ENCODE measurements at regions not wholly inside any gene's neighbourhood (a gene's known extent, or its start where the extent isn't known, plus 50 kb on each side); places are given as distances from the start of the nearest gene placed in this dataset.

DNA sequence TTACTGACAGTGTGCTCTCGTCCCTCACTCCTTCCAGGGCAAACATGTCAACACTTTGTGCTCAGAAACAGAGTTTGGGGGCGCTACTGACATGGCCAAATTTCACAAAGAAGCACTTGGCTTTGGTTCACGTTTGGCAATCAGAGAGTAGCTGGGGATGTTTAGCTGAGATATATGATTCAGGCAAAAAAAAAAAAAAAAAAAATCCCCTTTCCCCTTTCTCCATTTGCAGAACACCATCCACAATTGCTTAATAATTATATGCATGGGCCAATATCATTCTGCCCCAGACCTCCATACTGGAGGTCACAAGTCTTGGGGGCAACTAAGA is 128.4 kb upstream of the ADGRF1 start:
- no peaks in the 10 kb centered on the region for H3K36me3 Mint-ChIP-seq (ENCODE audit: low read depth)
- TF ChIP-seq, protein P1, sequence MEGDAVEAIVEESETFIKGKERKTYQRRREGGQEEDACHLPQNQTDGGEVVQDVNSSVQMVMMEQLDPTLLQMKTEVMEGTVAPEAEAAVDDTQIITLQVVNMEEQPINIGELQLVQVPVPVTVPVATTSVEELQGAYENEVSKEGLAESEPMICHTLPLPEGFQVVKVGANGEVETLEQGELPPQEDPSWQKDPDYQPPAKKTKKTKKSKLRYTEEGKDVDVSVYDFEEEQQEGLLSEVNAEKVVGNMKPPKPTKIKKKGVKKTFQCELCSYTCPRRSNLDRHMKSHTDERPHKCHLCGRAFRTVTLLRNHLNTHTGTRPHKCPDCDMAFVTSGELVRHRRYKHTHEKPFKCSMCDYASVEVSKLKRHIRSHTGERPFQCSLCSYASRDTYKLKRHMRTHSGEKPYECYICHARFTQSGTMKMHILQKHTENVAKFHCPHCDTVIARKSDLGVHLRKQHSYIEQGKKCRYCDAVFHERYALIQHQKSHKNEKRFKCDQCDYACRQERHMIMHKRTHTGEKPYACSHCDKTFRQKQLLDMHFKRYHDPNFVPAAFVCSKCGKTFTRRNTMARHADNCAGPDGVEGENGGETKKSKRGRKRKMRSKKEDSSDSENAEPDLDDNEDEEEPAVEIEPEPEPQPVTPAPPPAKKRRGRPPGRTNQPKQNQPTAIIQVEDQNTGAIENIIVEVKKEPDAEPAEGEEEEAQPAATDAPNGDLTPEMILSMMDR (IDR thresholded peaks at IDR 0.05): no peak
- H3K4me1 Mint-ChIP-seq: no peaks in the 10 kb centered on the region
- H3K27me3 Mint-ChIP-seq: no peaks in the 10 kb centered on the region
- ATAC-seq (ENCODE audit: low read depth): no peak
- POLR2A ChIA-PET: no interaction called here
- intact Hi-C loops (cut with micrococcal nuclease): no loop called here
- no peak overlapping the region for H3K27ac Mint-ChIP-seq
- no peak for DNase-seq
- CTCF ChIA-PET: no interaction called here
- no peak overlapping the region for H3K4me3 Mint-ChIP-seq
- no peaks in the 10 kb centered on the region for H3K9me3 Mint-ChIP-seq

DNA sequence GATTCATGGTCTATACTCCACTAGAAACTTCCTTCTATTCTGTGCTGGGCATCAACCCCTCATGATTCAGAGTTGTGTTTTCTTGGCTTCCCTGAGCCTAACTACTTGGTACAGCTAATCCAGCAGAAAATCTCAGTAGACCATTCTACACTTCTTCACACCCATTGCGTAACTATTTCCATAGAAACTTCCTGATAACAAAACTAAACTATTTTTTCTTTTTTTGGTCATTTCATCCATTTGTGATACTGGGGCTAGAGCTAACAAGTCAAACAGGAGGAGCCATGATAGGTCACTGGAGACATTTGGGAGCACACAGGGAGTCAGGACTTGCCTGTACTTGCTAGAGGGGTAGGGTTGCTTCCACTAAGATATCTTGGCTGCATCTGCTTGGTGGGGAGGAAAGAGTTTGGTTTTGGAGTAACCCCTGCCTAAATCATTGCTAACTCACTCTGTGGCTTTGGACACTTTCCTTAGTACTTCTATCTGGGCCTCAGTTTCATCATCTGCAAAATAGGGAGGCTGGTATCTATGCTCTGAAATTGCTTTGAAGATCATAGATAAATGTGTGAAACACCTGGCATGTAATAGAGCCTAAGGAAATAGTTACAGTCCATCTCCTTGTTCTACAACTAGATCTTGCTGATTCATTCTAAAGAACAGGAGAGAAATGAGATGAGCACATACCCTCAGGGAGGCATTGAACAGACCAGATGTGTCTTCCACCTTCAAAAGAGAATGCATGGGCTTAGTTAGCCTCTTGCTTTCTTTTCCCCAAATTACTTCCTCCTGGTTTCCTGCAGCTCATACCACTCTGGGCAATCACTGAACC is 127.9 kb upstream of the ADGRF1 start:
- ChIA-PET POLR2A (no interaction called here), CTCF (no interaction called here)
- H3K4me1 Mint-ChIP-seq: no peaks in the 10 kb centered on the region
- DNase-seq (no peak), ATAC-seq (ENCODE audit: low read depth) (no peak)
- no peak overlapping the region for H3K27ac Mint-ChIP-seq
- TF ChIP-seq, protein P1 (IDR thresholded peaks at IDR 0.05): no peak
- H3K36me3 Mint-ChIP-seq (ENCODE audit: low read depth): no peaks in the 10 kb centered on the region
- no peak overlapping the region for H3K4me3 Mint-ChIP-seq
- intact Hi-C loops (cut with micrococcal nuclease): no loop called here
- H3K9me3 Mint-ChIP-seq: no peaks in the 10 kb centered on the region
- no peaks in the 10 kb centered on the region for H3K27me3 Mint-ChIP-seq

DNA sequence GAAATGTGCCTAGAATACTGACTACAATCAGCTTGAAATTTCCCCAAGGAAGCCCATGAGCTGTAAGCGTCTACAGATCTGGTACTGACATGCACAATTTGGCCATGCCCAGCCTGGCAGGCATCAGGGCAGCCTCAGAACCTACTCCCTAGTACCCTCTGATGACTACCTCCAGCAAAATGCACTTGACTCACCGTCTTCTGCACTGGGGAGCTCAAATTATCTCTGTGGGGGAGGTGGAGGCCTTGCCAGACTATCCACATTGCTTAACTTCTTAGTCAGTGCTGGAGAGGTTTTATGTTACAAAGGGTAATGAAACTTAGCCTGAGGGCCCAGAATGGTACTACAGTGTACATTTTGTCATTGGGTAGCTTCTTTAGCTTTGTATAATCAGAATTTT is 126.0 kb upstream of the ADGRF1 start:
- Mint-ChIP-seq H3K4me3 (no peak overlapping the region), H3K27me3 (no peaks in the 10 kb centered on the region), H3K36me3 (ENCODE audit: low read depth) (no peaks in the 10 kb centered on the region), H3K4me1 (no peaks in the 10 kb centered on the region), H3K27ac (no peak overlapping the region), H3K9me3 (no peaks in the 10 kb centered on the region)
- intact Hi-C loops (cut with micrococcal nuclease): no loop called here
- ATAC-seq (ENCODE audit: low read depth) (no peak), DNase-seq (no peak)
- CTCF ChIA-PET: no interaction called here
- TF ChIP-seq, protein P1 (IDR thresholded peaks at IDR 0.05): no peak
- POLR2A ChIA-PET: no interaction called here

DNA sequence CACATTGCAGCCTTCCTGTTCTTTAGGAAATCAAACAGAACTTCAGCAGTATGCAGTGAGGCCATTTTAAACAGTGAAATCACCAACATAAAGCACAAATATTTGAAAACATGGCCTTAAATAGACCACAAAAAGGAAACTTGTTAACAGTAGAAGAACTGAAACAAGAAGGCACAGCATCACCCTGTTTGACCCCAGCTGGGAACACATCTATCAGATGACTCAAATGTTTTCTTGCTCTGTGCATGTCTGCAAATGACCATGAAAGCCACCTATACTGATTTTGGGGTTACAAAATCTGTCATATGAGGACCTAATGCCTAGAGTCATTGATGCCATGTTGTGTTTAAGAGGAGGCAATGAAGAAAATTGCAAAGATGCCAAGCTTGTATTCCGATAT is 123.8 kb upstream of the ADGRF1 start:
- CTCF ChIA-PET: no interaction called here
- no peak for ATAC-seq (ENCODE audit: low read depth)

DNA sequence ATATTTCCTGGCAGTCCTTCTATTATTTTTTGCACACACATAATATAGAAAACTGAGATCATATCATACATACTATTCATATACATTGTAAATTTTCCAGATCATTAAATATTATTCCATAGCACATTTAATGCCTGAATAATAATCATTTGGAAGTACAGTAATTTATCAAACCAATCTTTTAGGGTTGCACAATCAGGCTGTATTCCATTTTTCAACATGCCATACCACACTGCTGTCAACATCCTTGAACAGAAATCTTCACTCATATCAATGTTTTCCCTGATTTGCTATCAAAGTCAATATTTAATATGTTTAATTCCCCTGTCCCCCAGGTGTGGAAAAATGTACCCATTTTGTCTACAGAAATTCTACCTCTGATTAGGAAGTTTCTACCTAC is 122.7 kb upstream of the ADGRF1 start:
- no peaks in the 10 kb centered on the region for H3K36me3 Mint-ChIP-seq (ENCODE audit: low read depth)
- no peak overlapping the region for H3K27ac Mint-ChIP-seq

More for the DNA sequence above, 123.8 kb upstream of the ADGRF1 start:
- TF ChIP-seq, protein P1 (IDR thresholded peaks at IDR 0.05): no peak
- H3K4me1 Mint-ChIP-seq: no peaks in the 10 kb centered on the region
- H3K36me3 Mint-ChIP-seq (ENCODE audit: low read depth): no peaks in the 10 kb centered on the region
- H3K9me3 Mint-ChIP-seq: no peaks in the 10 kb centered on the region
- no peak for DNase-seq
- POLR2A ChIA-PET: no interaction called here
- no peaks in the 10 kb centered on the region for H3K27me3 Mint-ChIP-seq
- no peak overlapping the region for H3K4me3 Mint-ChIP-seq
- intact Hi-C loops (cut with micrococcal nuclease): no loop called here
- H3K27ac Mint-ChIP-seq: no peak overlapping the region

More for the DNA sequence above, 122.7 kb upstream of the ADGRF1 start:
- ATAC-seq (ENCODE audit: low read depth) (no peak), DNase-seq (no peak)
- CTCF ChIA-PET: no interaction called here
- Mint-ChIP-seq H3K4me3 (no peak overlapping the region), H3K4me1 (no peaks in the 10 kb centered on the region), H3K27me3 (no peaks in the 10 kb centered on the region), H3K9me3 (no peaks in the 10 kb centered on the region)
- intact Hi-C loops (cut with micrococcal nuclease): no loop called here
- POLR2A ChIA-PET: no interaction called here
- TF ChIP-seq, protein P1 (IDR thresholded peaks at IDR 0.05): no peak

Data from activated B cell treated with CpG ODN at 0.5 μM for 24 hours (primary cell).